GM23338 (cell line): ENCODE measurements at regions not wholly inside any gene's neighbourhood (a gene's known extent, or its start where the extent isn't known, plus 50 kb on each side); places are given as distances from the start of the nearest gene placed in this dataset.

ENCODE experiments used
- CREB1 ChIP-seq: fragments of 250-450 bp; sonication (Bioruptor Pico); IDR thresholded peaks from 2 replicates; pipeline ENCODE4 v1.5.0; 2020; ENCODE audit warnings: low read depth, mild to moderate bottlenecking, moderate library complexity
- EZH2 ChIP-seq: fragments of 200-600 bp; sonication (generic); IDR thresholded peaks from one replicate; pipeline ENCODE4 v1.8.0; 2017; ENCODE audit warnings: antibody characterized with exemption, mild to moderate bottlenecking, low read depth; ENCODE audit not compliant: unreplicated experiment
- EZH2phosphoT487 ChIP-seq: fragments of 200-600 bp; sonication (generic); IDR thresholded peaks from one replicate; pipeline ENCODE4 v1.8.1; 2018; ENCODE audit warnings: antibody characterized with exemption; ENCODE audit not compliant: unreplicated experiment
- POLR2AphosphoS5 ChIP-seq: IDR thresholded peaks from 2 replicates; pipeline ENCODE4 v1.6.1; 2016; ENCODE audit warnings: antibody characterized with exemption, low read depth
- TF ChIP-seq, protein P1 (sequence below), 2 experiments: fragments of 200-600 bp in 1 of 2; sonication (generic) in 1 of 2; conservative IDR thresholded peaks; 2 replicates each; pipeline versions ENCODE4 v1.5.1 to v1.6.1; 2016 to 2017; ENCODE audit warnings: antibody characterized with exemption in 2 of 2, low read depth in 2 of 2, mild to moderate bottlenecking in 2 of 2, moderate library complexity in 1 of 2

DNA sequence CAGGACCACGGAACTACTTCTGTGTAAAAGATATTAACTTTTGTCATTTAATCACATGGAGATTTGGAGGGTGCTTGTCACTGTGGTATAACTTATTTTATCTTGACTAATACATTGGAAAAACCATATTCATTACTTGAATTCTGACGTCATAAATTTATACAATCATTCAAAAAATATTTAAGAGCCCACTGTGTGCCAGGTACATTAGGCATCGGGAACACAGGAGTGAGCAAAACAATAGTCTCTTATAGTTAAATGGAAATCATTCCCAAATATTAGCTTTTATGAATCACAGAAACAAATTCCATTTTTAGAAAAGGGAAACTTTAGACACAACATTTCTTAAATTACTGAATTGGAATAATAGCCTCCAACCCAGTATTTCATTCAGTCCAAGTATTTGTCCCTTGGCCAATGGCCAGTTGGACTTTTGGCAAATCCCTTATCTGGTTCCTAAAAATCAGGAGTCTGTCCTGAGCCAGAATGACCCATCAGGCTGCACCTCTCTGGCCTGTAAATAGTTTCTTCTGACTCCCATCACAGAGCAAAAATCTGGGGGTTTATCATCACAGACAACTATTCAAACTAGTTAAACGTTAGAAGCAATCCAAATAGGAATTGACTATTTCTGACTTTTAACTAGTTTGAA lies 104.3 kb upstream of the FSTL4 start:
- TF ChIP-seq, protein P1, sequence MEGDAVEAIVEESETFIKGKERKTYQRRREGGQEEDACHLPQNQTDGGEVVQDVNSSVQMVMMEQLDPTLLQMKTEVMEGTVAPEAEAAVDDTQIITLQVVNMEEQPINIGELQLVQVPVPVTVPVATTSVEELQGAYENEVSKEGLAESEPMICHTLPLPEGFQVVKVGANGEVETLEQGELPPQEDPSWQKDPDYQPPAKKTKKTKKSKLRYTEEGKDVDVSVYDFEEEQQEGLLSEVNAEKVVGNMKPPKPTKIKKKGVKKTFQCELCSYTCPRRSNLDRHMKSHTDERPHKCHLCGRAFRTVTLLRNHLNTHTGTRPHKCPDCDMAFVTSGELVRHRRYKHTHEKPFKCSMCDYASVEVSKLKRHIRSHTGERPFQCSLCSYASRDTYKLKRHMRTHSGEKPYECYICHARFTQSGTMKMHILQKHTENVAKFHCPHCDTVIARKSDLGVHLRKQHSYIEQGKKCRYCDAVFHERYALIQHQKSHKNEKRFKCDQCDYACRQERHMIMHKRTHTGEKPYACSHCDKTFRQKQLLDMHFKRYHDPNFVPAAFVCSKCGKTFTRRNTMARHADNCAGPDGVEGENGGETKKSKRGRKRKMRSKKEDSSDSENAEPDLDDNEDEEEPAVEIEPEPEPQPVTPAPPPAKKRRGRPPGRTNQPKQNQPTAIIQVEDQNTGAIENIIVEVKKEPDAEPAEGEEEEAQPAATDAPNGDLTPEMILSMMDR (conservative IDR thresholded peaks at IDR 0.05; ENCODE audit: low read depth in 2 of 2), result no peak
- no peak for TF ChIP-seq EZH2phosphoT487
- no peak for TF ChIP-seq CREB1 (CRISPR knock-in tag)
- TF ChIP-seq EZH2, result no peak
- no peak for TF ChIP-seq POLR2AphosphoS5
